ENCODE measurements at regions not wholly inside any gene's neighbourhood (a gene's known extent, or its start where the extent isn't known, plus 50 kb on each side); places are given as distances from the start of the nearest gene placed in this dataset.
A peak's percentile ranks its signal among the peaks of the same experiment; 100 is the strongest.

- Histone ChIP-seq H3K4me3 (ENCODE audit: low read length) (no peak overlapping the region), H3K36me3 (ENCODE audit: insufficient read depth, low read length) (no peaks in the 10 kb centered on the region), H3K79me2 (ENCODE audit: low read length) (no peaks in the 10 kb centered on the region), H3K27me3 (ENCODE audit: low read length) (no peaks in the 10 kb centered on the region), H4K20me1 (ENCODE audit: insufficient read depth, low read depth, low read length) (no peaks in the 10 kb centered on the region), H2AFZ (ENCODE audit: low read length) (no peak overlapping the region), H3K4me1 (ENCODE audit: low read length) (no peaks in the 10 kb centered on the region), H3K9ac (ENCODE audit: low read length) (no peak overlapping the region), H3K9me3 (ENCODE audit: low read length) (no peaks in the 10 kb centered on the region), H3K27ac (ENCODE audit: low read length) (no peak overlapping the region), H3K4me2 (ENCODE audit: low read depth, low read length, poor library complexity, severe bottlenecking) (no peak overlapping the region), H3K9me2 (replicated peaks; ENCODE audit: insufficient read depth, low read length) (no peaks in the 10 kb centered on the region)
- DNase-seq = no peak
Measured at GRCh38 chr9:87310827-87311523, 186.7 kb upstream of the DAPK1 start.

GRCh38 chr9:87319656-87320055, 178.0 kb upstream of the DAPK1 start:
- no peaks in the 10 kb centered on the region for H3K36me3 ChIP-seq (ENCODE audit: insufficient read depth, low read length)
- H3K4me2 ChIP-seq (ENCODE audit: low read depth, low read length, poor library complexity, severe bottlenecking) = no peak overlapping the region

GRCh38 chr9:87320146-87320884, 177.4 kb upstream of the DAPK1 start:
- no peak for DNase-seq
- Histone ChIP-seq H3K79me2 (ENCODE audit: low read length) (no peaks in the 10 kb centered on the region), H3K9ac (ENCODE audit: low read length) (no peak overlapping the region), H3K36me3 (ENCODE audit: insufficient read depth, low read length) (no peaks in the 10 kb centered on the region), H3K9me2 (replicated peaks; ENCODE audit: insufficient read depth, low read length) (no peaks in the 10 kb centered on the region), H3K9me3 (ENCODE audit: low read length) (no peaks in the 10 kb centered on the region), H3K4me2 (ENCODE audit: low read depth, low read length, poor library complexity, severe bottlenecking) (no peak overlapping the region), H3K27me3 (ENCODE audit: low read length) (no peaks in the 10 kb centered on the region), H3K4me1 (ENCODE audit: low read length) (no peaks in the 10 kb centered on the region), H4K20me1 (ENCODE audit: insufficient read depth, low read depth, low read length) (no peaks in the 10 kb centered on the region), H3K27ac (ENCODE audit: low read length) (no peak overlapping the region), H3K4me3 (ENCODE audit: low read length) (no peak overlapping the region), H2AFZ (ENCODE audit: low read length) (no peak overlapping the region)

More at GRCh38 chr9:87319656-87320055, 178.0 kb upstream of the DAPK1 start:
- H3K27ac ChIP-seq (ENCODE audit: low read length) = no peak overlapping the region
- no peaks in the 10 kb centered on the region for H3K4me1 ChIP-seq (ENCODE audit: low read length)
- no peak overlapping the region for H3K9ac ChIP-seq (ENCODE audit: low read length)
- H2AFZ ChIP-seq (ENCODE audit: low read length) = no peak overlapping the region
- DNase-seq = no peak
- H4K20me1 ChIP-seq (ENCODE audit: insufficient read depth, low read depth, low read length) = no peaks in the 10 kb centered on the region
- no peaks in the 10 kb centered on the region for H3K79me2 ChIP-seq (ENCODE audit: low read length)
- no peaks in the 10 kb centered on the region for H3K9me2 ChIP-seq (replicated peaks; ENCODE audit: insufficient read depth, low read length)
- no peaks in the 10 kb centered on the region for H3K27me3 ChIP-seq (ENCODE audit: low read length)
- H3K4me3 ChIP-seq (ENCODE audit: low read length) = no peak overlapping the region
- H3K9me3 ChIP-seq (ENCODE audit: low read length) = no peaks in the 10 kb centered on the region

GRCh38 chr9:87322840-87323635, 174.6 kb upstream of the DAPK1 start:
- no peaks in the 10 kb centered on the region for H4K20me1 ChIP-seq (ENCODE audit: insufficient read depth, low read depth, low read length)

GRCh38 chr9:87323928-87324327, 173.7 kb upstream of the DAPK1 start:
- no peak for DNase-seq
- H3K27ac ChIP-seq (ENCODE audit: low read length) = no peak overlapping the region
- no peaks in the 10 kb centered on the region for H3K9me3 ChIP-seq (ENCODE audit: low read length)
- no peak overlapping the region for H2AFZ ChIP-seq (ENCODE audit: low read length)
- no peak overlapping the region for H3K9ac ChIP-seq (ENCODE audit: low read length)
- no peaks in the 10 kb centered on the region for H4K20me1 ChIP-seq (ENCODE audit: insufficient read depth, low read depth, low read length)
- H3K4me3 ChIP-seq (ENCODE audit: low read length) = no peak overlapping the region
- no peaks in the 10 kb centered on the region for H3K4me1 ChIP-seq (ENCODE audit: low read length)
- H3K4me2 ChIP-seq (ENCODE audit: low read depth, low read length, poor library complexity, severe bottlenecking) = no peak overlapping the region
- no peaks in the 10 kb centered on the region for H3K9me2 ChIP-seq (replicated peaks; ENCODE audit: insufficient read depth, low read length)
- no peaks in the 10 kb centered on the region for H3K27me3 ChIP-seq (ENCODE audit: low read length)
- no peaks in the 10 kb centered on the region for H3K79me2 ChIP-seq (ENCODE audit: low read length)
- H3K36me3 ChIP-seq (ENCODE audit: insufficient read depth, low read length) = no peaks in the 10 kb centered on the region

More at GRCh38 chr9:87322840-87323635, 174.6 kb upstream of the DAPK1 start:
- Histone ChIP-seq H3K36me3 (ENCODE audit: insufficient read depth, low read length) (no peaks in the 10 kb centered on the region), H3K4me3 (ENCODE audit: low read length) (no peak overlapping the region), H3K4me1 (ENCODE audit: low read length) (no peaks in the 10 kb centered on the region), H3K9ac (ENCODE audit: low read length) (no peak overlapping the region), H3K9me2 (replicated peaks; ENCODE audit: insufficient read depth, low read length) (no peaks in the 10 kb centered on the region), H3K27ac (ENCODE audit: low read length) (no peak overlapping the region), H3K27me3 (ENCODE audit: low read length) (no peaks in the 10 kb centered on the region), H3K9me3 (ENCODE audit: low read length) (no peaks in the 10 kb centered on the region), H3K4me2 (ENCODE audit: low read depth, low read length, poor library complexity, severe bottlenecking) (no peak overlapping the region), H2AFZ (ENCODE audit: low read length) (no peak overlapping the region), H3K79me2 (ENCODE audit: low read length) (no peaks in the 10 kb centered on the region)
- no peak for DNase-seq

- Histone ChIP-seq H3K9ac (ENCODE audit: low read length) (no peak overlapping the region), H3K79me2 (ENCODE audit: low read length) (no peaks in the 10 kb centered on the region), H3K27ac (ENCODE audit: low read length) (no peak overlapping the region), H2AFZ (ENCODE audit: low read length) (no peak overlapping the region), H3K4me1 (ENCODE audit: low read length) (no peaks in the 10 kb centered on the region), H3K4me2 (ENCODE audit: low read depth, low read length, poor library complexity, severe bottlenecking) (no peak overlapping the region), H3K9me2 (replicated peaks; ENCODE audit: insufficient read depth, low read length) (no peaks in the 10 kb centered on the region), H3K9me3 (ENCODE audit: low read length) (no peaks in the 10 kb centered on the region), H3K27me3 (ENCODE audit: low read length) (no peaks in the 10 kb centered on the region), H4K20me1 (ENCODE audit: insufficient read depth, low read depth, low read length) (no peaks in the 10 kb centered on the region), H3K36me3 (ENCODE audit: insufficient read depth, low read length) (no peaks in the 10 kb centered on the region), H3K4me3 (ENCODE audit: low read length) (no peak overlapping the region)
- DNase-seq = peak; percentile 85
Measured at GRCh38 chr9:87324613-87325194, 173.0 kb upstream of the DAPK1 start.

- H3K9me3 ChIP-seq (ENCODE audit: low read length) = no peaks in the 10 kb centered on the region
Measured at GRCh38 chr9:87327575-87328125, 170.0 kb upstream of the DAPK1 start.

More at GRCh38 chr9:87327575-87328125, 170.0 kb upstream of the DAPK1 start:
- H3K9ac ChIP-seq (ENCODE audit: low read length) = no peak overlapping the region
- no peaks in the 10 kb centered on the region for H4K20me1 ChIP-seq (ENCODE audit: insufficient read depth, low read depth, low read length)
- no peaks in the 10 kb centered on the region for H3K27me3 ChIP-seq (ENCODE audit: low read length)
- no peaks in the 10 kb centered on the region for H3K9me2 ChIP-seq (replicated peaks; ENCODE audit: insufficient read depth, low read length)
- H3K27ac ChIP-seq (ENCODE audit: low read length) = no peak overlapping the region
- no peak overlapping the region for H3K4me3 ChIP-seq (ENCODE audit: low read length)
- DNase-seq = no peak
- H3K36me3 ChIP-seq (ENCODE audit: insufficient read depth, low read length) = no peaks in the 10 kb centered on the region
- no peak overlapping the region for H2AFZ ChIP-seq (ENCODE audit: low read length)
- H3K79me2 ChIP-seq (ENCODE audit: low read length) = no peaks in the 10 kb centered on the region
- no peak overlapping the region for H3K4me2 ChIP-seq (ENCODE audit: low read depth, low read length, poor library complexity, severe bottlenecking)
- H3K4me1 ChIP-seq (ENCODE audit: low read length) = peaks cover 6% of the 10 kb centered on the region

Data from Karpas-422 (cell line).